ENCODE measurements at regions not wholly inside any gene's neighbourhood (a gene's known extent, or its start where the extent isn't known, plus 50 kb on each side); places are given as distances from the start of the nearest gene placed in this dataset.

DNA sequence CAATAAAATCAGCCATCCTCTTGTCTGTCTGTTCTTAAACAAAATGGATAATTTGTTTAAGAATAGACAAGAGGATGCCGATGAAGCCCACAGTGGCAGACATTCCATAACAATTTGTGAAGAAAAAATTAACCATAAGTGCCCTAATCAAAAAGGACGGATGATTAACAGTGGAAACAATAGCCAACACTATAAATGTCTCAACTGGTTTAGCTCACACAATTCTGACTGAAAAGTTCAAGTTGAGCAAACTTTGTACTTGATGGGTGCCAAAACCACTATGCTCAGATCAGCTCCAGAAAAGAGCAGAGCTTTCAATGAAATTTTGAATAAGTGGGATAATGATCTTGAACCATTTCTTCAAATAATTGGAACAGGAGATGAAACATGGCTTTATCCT lies 202.2 kb upstream of the OR4E1 start:
- no peak for TF ChIP-seq POLR2AphosphoS5 (IDR thresholded peaks at IDR 0.05; ENCODE audit: low read depth, low read length)
- TF ChIP-seq, protein P1, sequence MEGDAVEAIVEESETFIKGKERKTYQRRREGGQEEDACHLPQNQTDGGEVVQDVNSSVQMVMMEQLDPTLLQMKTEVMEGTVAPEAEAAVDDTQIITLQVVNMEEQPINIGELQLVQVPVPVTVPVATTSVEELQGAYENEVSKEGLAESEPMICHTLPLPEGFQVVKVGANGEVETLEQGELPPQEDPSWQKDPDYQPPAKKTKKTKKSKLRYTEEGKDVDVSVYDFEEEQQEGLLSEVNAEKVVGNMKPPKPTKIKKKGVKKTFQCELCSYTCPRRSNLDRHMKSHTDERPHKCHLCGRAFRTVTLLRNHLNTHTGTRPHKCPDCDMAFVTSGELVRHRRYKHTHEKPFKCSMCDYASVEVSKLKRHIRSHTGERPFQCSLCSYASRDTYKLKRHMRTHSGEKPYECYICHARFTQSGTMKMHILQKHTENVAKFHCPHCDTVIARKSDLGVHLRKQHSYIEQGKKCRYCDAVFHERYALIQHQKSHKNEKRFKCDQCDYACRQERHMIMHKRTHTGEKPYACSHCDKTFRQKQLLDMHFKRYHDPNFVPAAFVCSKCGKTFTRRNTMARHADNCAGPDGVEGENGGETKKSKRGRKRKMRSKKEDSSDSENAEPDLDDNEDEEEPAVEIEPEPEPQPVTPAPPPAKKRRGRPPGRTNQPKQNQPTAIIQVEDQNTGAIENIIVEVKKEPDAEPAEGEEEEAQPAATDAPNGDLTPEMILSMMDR (IDR thresholded peaks at IDR 0.05), result no peak
- TF ChIP-seq, protein P2, sequence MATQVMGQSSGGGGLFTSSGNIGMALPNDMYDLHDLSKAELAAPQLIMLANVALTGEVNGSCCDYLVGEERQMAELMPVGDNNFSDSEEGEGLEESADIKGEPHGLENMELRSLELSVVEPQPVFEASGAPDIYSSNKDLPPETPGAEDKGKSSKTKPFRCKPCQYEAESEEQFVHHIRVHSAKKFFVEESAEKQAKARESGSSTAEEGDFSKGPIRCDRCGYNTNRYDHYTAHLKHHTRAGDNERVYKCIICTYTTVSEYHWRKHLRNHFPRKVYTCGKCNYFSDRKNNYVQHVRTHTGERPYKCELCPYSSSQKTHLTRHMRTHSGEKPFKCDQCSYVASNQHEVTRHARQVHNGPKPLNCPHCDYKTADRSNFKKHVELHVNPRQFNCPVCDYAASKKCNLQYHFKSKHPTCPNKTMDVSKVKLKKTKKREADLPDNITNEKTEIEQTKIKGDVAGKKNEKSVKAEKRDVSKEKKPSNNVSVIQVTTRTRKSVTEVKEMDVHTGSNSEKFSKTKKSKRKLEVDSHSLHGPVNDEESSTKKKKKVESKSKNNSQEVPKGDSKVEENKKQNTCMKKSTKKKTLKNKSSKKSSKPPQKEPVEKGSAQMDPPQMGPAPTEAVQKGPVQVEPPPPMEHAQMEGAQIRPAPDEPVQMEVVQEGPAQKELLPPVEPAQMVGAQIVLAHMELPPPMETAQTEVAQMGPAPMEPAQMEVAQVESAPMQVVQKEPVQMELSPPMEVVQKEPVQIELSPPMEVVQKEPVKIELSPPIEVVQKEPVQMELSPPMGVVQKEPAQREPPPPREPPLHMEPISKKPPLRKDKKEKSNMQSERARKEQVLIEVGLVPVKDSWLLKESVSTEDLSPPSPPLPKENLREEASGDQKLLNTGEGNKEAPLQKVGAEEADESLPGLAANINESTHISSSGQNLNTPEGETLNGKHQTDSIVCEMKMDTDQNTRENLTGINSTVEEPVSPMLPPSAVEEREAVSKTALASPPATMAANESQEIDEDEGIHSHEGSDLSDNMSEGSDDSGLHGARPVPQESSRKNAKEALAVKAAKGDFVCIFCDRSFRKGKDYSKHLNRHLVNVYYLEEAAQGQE (IDR thresholded peaks at IDR 0.05; ENCODE audit: insufficient read depth in 1 of 2, low read depth in 2 of 2, low read length in 1 of 2), result no peak
